H1 (cell line): ENCODE measurements at regions not wholly inside any gene's neighbourhood (a gene's known extent, or its start where the extent isn't known, plus 50 kb on each side); places are given as distances from the start of the nearest gene placed in this dataset.

Source experiments
- ATF2 ChIP-seq: IDR thresholded peaks from 2 replicates; pipeline ENCODE4 v1.6.1; 2012; ENCODE audit warnings: low read length, inconsistent platforms
- BACH1 ChIP-seq: IDR thresholded peaks from 2 replicates; pipeline ENCODE4 v1.6.1; 2012; ENCODE audit warnings: low read length, improper control_type of control experiment
- BRCA1 ChIP-seq: IDR thresholded peaks from 2 replicates; pipeline ENCODE4 v1.6.1; 2012; ENCODE audit warnings: low read depth, low read length, improper control_type of control experiment
- FOSL1 ChIP-seq: IDR thresholded peaks from 2 replicates; pipeline ENCODE4 v1.6.1; 2011; ENCODE audit warnings: mild to moderate bottlenecking, low read depth, low read length, moderate library complexity; ENCODE audit not compliant: insufficient read depth
- GTF2F1 ChIP-seq: IDR thresholded peaks from 2 replicates; pipeline ENCODE4 v1.6.1; 2012; ENCODE audit warnings: low read depth, low read length, improper control_type of control experiment, borderline replicate concordance
- HDAC6 ChIP-seq: IDR thresholded peaks from one replicate; pipeline ENCODE4 v1.7.1; 2012; ENCODE audit warnings: low read depth, mild to moderate bottlenecking, inconsistent platforms, low read length, moderate library complexity
- SIRT6 ChIP-seq: IDR thresholded peaks from one replicate; pipeline ENCODE4 v1.7.1; 2012; ENCODE audit warnings: low read length, inconsistent platforms
- SRF ChIP-seq: IDR thresholded peaks from 2 replicates; pipeline ENCODE4 v1.6.1; 2011; ENCODE audit warnings: mild to moderate bottlenecking, low read depth, low read length, moderate library complexity
- USF2 ChIP-seq: IDR thresholded peaks from 2 replicates; pipeline ENCODE4 v1.6.1; 2011; ENCODE audit warnings: low read length, improper control_type of control experiment
- YY1 ChIP-seq: IDR thresholded peaks from 2 replicates; pipeline ENCODE4 v1.6.1; 2011; ENCODE audit warnings: low read depth, mild to moderate bottlenecking, low read length

- no peak for TF ChIP-seq ATF2
- no peak for TF ChIP-seq SIRT6
- no peak for TF ChIP-seq SRF
- TF ChIP-seq HDAC6 = no peak
- TF ChIP-seq BACH1 = no peak
- TF ChIP-seq BRCA1 = no peak
- no peak for TF ChIP-seq USF2
- no peak for TF ChIP-seq GTF2F1
- TF ChIP-seq YY1 = no peak
- no peak for TF ChIP-seq FOSL1
These were observed 552.9 kb upstream of the TNP1 start (continued) for GRCh38 chr2:217412721-217413120.
